GM21825 (cell line): ENCODE measurements at regions not wholly inside any gene's neighbourhood (a gene's known extent, or its start where the extent isn't known, plus 50 kb on each side); places are given as distances from the start of the nearest gene placed in this dataset.
"Not testable (repeated sequence)": the region's sequence is repeated elsewhere in the genome, so short reads cannot be mapped to it uniquely, and the experiment has no call there.

Source experiments
- ATAC-seq: cut with Tn5 transposase; IDR thresholded peaks from one replicate; pipeline ENCODE4 v1.9.1; 2021; ENCODE audit warnings: mild to moderate bottlenecking, moderate library complexity; ENCODE audit not compliant: unreplicated experiment

DNA sequence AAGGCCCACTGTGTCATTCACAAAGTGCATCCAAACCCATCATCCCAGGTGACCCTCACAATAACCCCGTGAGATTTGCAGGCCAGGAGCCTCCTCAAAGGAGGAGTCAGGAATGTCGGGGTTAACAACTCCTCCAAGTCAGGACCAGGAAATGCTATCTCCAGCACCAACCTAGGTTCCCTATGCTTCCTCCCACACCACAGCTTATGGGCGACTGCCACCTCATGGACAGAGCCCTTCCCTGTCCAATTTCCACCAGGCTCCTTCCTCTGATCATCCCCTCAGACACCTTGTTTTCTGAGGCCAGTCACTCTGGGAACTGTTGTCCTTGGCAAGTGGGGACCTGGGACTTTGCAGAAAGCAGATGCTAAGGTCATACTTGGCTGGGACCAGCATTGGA, 77.8 kb downstream of the LIMS3 start:
- not testable (repeated sequence) for ATAC-seq

DNA sequence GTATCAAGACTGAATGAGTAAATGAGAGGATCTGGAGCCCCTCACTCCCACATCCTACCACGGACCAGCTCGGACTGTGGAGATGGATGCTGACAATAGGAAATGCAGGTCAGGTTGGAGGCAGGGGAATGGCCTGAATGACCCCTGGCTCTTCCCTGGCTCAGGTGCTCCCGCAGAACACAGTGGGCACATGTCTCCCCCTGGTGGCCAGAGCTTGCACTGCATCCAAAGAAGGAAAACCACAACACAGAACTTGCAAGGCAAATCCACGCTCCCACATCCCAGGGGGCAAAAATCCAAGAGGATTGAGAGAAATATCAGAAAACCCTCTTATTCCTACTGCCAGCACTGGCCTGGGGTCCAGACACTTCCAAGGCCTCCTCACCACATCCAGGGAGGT, 82.3 kb downstream of the LIMS3 start:
- not testable (repeated sequence) for ATAC-seq

DNA sequence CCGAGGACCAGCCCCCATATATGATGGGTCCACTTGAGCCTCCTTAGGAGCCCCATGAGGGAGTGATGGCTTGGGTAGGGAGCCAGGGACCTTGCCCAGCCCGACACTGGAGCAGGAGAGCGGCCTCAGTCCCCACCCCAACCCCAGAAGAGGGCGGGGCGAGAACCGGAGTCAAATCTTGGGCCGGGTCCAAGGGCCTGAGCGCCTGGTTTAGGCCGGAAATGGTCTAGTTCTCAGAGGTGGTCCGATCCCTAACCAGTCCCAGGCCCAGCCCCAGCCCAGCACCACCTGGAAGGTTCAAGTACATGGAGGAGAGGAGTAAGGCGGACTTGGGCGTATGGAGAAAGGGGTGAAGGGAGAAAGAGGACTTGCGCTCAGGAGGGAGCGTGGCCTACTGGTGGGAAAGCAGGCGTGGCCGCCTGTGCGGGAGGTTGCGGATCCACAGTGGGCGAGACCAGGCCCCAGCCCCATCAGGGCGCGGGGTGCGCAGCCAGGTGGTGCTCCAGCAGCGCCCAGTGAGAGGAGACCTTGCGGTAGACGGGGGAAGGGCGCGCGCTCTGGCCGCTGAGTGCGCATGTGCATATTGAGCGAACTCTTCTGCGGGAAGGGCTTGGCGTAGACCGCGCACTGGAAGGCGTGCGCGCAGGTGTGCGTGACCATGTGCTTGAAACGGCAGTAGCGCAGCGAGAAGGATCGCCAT, 88.1 kb downstream of the LIMS3 start:
- not testable (repeated sequence) for ATAC-seq

DNA sequence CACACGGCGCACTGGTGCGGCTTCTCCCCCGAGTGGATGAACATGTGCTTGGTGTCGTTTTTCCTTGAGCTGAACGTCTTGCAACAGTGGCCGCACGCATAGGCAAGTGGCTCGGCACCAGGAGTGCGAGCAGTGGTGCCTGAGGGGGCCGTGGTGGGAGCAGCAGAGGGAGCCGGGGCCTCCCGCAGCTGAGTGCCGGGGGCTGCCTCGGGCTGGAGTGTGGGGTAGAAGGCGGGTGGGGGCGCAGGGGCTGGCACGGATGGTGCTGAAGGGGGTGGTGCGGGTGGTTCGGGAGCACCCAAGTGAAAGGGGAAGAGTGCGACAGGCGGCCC, 88.6 kb downstream of the LIMS3 start:
- not testable (repeated sequence) for ATAC-seq

DNA sequence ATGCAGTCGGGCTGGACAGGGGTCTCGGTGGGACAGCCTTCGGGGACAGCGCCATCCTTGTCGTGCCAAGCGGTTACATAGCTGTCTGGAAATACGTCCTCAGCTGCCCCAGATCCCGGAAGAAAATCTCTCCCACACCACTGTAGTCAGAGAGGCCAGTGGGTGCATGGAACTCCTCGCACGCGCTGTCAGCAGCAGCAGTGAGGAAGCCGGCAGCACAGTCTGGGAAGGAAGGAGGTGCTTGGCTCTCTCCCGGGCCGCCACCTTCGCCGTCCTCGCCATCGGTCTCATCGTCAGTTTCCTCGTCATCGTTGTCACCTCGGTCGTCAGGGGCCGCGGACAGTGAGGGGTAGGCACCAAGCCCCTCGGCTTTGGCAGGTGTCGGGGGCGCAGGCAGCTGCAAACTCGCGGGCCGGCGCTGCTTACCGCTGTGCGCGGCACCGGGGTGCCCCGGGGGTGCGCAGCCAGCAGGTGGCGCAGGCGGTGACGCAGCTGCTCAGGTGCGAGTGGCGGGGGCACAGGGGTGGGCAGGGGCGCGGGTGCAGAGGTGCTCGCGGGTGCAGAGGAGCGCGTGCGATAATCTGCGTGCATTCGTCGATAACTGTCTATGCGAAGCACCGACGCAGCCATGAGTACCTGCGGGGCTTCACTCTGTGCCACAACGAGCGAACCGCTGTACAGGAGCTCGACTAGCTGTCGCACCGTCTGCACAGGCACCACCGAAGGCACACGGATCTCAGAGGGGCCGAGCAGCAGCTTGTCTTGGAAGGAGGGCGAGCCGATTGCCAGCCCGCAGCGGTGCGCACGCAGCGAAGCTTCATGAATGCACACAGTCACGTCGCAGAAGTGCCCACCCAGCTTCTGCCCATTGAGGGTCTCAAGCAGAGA, 89.2 kb downstream of the LIMS3 start:
- peak; percentile 67 for ATAC-seq

DNA sequence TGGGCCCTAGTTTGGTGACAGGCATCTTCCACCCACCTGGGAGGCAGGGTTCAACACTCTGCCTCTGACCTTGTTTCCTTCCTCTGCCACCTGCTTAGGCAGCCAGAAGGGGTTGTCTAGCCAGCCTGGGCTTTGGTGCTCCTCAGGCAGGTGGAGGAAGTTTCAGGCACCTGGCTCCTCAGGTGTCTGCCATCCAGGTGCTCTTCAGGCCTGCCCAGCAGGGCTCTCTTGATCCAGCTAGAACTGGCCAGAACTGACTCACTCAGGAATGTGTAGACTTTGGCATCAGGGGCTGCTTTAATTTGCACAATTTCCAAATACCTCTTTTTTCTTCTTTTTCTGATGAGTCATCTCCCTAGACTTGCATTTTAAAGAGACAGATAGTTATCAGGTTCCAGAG, 100.9 kb downstream of the LIMS3 start:
- not testable (repeated sequence) for ATAC-seq

DNA sequence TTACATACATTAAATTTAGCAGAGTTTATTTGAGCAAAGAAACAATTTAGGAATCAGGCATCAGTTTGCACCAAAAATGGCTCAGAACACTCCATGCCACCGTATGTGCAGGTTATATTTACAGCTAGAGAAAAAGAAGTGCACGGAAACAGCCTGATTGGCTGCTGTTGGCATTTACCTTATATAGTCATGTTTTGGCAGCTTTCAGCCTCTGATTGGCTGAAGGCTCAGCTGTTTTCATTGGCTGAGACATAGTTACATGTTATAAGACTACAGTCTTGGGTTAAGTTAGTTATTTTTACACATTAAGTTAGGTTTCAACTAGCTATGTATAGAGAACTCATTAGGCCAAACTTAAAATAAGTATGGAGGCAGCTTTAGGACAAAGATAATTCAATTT, 104.0 kb downstream of the LIMS3 start:
- ATAC-seq = not testable (repeated sequence)

DNA sequence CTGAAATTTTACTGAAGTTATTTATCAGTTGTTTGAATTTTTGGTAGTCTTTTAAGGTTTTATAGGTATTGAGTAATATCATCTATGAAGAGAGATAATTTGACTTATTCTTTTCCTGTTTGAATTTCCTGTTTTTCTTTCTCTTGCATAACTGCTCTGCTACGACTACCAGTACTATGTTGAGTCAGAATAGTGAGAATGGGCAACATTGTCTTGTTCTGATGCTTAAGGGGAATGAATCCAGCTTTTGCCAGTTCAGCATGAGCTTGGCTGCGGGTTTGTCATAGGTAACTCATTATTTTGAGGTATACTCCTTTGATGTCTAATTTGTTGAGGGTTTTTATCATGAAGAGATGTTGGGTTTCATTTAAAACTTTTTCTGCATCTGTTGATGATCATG, 102.2 kb downstream of the MALL start:
- not testable (repeated sequence) for ATAC-seq

DNA sequence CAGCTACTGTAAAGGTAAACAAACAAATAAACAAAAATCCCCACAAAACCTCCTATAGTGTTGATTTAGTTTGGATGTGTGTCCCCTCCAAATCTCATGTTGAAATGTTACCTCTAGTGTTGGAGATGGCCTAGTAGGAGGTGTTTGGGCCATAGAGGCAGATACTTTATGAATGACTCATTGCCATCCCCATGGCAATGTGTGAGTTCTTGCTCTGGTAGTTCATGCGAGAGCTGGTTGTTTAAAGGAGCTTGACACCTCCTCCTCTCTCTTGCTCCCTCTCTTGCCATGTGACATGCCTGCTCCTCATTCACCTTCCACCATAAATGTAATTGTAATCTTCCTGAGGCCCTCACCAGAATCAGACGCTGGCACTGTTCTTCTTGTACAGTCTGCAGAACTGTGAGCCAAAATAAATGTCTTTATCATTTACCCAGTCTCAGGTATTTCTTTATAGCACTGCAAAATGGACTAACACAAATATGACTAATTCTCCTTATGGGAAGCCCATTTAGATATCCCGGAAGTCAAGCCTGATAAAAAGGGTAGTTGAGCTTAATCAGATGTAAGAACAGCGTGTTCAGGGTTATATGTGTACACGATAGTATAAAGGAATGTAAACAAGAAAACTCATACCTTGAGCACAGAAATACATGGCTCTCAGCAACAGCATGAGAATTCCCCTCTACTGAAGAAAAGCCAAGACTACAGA, 99.1 kb downstream of the MALL start:
- ATAC-seq = not testable (repeated sequence)

DNA sequence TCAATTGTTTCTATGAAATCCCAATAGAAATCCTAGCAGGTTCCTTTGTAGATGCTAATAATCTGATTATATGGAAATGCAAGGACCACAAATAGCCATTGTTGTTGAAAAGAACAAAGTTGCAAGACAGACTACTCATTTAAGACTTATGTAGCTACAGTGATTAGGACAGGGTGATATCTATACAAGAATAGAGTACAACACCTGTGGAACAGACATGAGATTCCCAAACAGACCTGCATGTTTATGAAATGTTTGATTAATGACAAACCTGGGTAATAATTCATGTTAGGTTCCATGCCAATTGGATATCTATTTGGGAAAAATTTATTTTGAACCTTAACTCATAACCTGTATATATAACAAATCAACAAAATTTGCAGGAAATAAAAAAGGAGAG, 95.4 kb downstream of the MALL start:
- ATAC-seq = not testable (repeated sequence)

DNA sequence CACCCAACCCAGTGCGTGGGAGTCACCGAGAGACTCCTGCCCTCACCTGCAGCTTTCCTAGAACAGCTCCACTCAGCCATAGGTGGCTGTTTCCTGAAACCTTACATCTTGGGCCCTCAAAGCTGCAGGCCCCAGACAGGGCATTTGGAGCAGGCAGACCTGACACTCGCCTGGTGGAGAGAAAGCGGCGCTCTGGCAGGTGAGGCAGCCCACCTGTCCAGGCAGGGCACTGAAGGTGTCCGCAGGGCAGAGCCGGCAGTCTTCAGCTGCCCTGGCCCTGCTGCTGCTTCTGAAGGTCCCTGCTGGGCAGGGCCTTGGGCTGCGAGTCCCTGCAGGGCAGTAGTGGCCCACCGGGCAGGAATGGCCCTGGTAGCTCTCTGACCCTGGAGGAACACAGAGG, 93.3 kb downstream of the MALL start:
- not testable (repeated sequence) for ATAC-seq

DNA sequence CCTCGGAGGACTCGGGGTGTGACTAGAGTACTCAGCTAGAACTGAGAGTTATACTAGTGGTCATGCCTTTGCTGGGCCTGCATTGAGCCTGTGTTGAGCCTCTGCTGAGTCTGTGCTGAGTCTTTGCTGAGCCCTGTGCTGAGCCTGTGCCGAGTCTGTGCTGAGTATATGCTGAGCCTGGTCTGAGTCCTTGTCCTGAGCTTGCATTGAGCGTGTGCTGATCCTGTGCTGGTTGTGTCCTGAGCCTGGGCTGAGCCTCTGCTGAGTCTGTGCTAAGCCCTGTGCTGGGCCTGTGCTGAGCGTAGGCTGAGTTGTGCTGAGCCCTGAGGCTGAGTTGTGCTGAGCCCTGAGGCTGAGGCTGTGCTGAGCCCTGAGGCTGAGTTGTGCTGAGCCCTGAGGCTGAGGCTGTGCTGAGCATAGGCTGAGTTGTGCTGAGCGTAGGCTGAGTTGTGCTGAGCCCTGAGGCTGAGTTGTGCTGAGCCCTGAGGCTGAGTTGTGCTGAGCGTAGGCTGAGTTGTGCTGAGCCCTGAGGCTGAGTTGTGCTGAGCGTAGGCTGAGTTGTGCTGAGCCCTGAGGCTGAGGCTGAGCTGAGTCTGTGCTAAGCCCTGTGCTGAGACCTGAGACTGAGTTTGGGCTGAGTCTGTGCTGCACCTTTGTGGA, 89.4 kb downstream of the MALL start:
- ATAC-seq = not testable (repeated sequence)

DNA sequence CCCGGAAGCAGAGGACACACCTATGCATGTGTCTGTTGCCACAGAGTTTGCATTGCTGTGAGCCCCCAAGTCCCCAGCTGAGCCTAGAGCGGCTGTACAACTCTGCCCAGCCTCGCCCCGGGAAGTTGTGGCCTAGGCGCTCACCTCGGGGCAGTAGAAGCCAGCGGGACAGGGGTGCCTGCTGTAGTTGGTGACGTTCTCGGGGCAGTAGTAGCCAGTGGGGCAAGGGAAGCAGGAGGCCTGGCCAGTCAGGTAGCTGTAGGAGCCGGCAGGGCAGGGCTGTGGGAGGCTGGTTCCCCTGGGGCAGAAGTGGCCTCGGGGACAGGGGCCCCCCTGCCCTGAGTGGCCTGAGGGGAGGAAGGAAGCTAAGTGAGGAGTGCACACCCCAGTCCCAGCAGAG, 87.2 kb downstream of the MALL start:
- ATAC-seq = not testable (repeated sequence)

DNA sequence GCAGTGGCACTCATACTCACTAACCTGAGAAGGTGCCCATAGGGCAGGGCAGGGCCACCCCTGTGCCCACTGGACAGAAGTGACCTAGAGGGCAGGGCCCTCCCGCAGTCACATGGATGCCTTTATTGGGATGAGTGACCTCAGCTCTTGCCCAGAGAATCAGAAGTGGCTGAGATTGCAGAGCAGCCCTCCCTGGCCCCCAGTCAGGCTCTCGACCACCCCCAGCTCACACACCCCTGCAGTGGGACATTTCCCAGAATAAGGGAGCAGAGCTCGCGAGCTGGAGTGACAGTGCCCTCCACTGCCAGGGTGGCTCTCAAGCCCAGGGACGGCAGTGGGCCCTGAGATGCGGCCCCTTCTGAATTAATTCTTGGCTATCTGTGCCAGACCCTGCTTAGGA, 84.7 kb downstream of the MALL start:
- ATAC-seq = not testable (repeated sequence)

DNA sequence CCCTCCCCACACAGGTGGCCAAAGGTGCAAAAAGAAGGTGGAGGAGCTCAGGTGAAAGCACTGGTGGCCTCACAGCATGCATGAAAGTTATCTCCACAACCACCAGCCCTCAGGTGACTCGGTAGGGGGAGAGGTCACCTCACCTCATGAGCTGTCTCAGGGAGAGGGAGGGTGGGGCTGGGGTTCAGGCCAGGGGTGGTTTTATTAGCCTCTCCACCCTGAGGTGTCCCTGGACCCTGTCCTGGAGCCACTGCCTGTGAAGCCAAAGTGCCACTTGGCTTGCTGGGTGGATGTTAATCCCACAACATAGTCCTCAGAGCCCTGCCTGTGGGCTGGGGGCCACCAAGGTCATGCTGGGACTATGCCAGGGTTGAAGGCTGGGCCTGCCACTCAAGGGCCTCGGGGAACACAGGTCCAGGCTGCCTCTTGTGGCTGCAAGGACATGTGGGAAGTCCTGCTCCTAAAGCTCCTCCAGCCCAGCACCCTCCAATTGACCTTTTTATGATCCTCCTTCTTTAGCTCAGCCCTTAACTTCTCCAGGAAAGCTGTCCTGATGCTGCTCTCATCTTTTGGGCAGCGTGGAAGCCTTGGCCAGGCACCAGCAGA, 83.8 kb downstream of the MALL start:
- not testable (repeated sequence) for ATAC-seq
